ENCODE measurements at regions not wholly inside any gene's neighbourhood (a gene's known extent, or its start where the extent isn't known, plus 50 kb on each side); places are given as distances from the start of the nearest gene placed in this dataset.

GRCh38 chr13:64937302-64937701 is 2292.8 kb downstream of the PCDH9 start:
- no peak for DNase-seq

GRCh38 chr13:64936879-64937278 is 2293.3 kb downstream of the PCDH9 start:
- no peak for DNase-seq

- no peak for DNase-seq
Measured at GRCh38 chr13:64935441-64935840, 2294.7 kb downstream of the PCDH9 start.

GRCh38 chr13:64934569-64935362 is 2295.4 kb downstream of the PCDH9 start:
- DNase-seq = no peak

- DNase-seq = no peak
Measured at GRCh38 chr13:64930636-64931035, 2299.5 kb downstream of the PCDH9 start.

GRCh38 chr13:64928696-64929499 is 2301.2 kb downstream of the PCDH9 start:
- no peak for DNase-seq

GRCh38 chr13:64925727-64926126 is 2304.4 kb downstream of the PCDH9 start:
- DNase-seq = no peak

- DNase-seq = no peak
Measured at GRCh38 chr13:64925284-64925683, 2304.9 kb downstream of the PCDH9 start.

- no peak for DNase-seq
Measured at GRCh38 chr13:64924401-64924800, 2305.7 kb downstream of the PCDH9 start.

- DNase-seq = no peak
Measured at GRCh38 chr13:64917566-64917965, 2312.6 kb downstream of the PCDH9 start.

- no peak for DNase-seq
Measured at GRCh38 chr13:64912141-64912540, 2318.0 kb downstream of the PCDH9 start.

- DNase-seq = no peak
Measured at GRCh38 chr13:64910096-64910495, 2320.0 kb downstream of the PCDH9 start.

- DNase-seq = no peak
Measured at GRCh38 chr13:64909184-64909583, 2321.0 kb downstream of the PCDH9 start.

- DNase-seq = no peak
Measured at GRCh38 chr13:64900039-64900438, 2330.1 kb downstream of the PCDH9 start.

- DNase-seq = no peak
Measured at GRCh38 chr13:64884976-64885375, 2345.2 kb downstream of the PCDH9 start.

GRCh38 chr13:64877176-64877575 is 2353.0 kb downstream of the PCDH9 start:
- no peak for DNase-seq

GRCh38 chr13:64871742-64872141 is 2358.4 kb downstream of the PCDH9 start:
- no peak for DNase-seq

GRCh38 chr13:64869539-64869938 is 2360.6 kb downstream of the PCDH9 start:
- DNase-seq = no peak

- no peak for DNase-seq
Measured at GRCh38 chr13:64867856-64868255, 2362.3 kb downstream of the PCDH9 start.

GRCh38 chr13:64866331-64866730 is 2363.8 kb downstream of the PCDH9 start:
- DNase-seq = no peak

- no peak for DNase-seq
Measured at GRCh38 chr13:64855506-64855905, 2374.6 kb downstream of the PCDH9 start.

GRCh38 chr13:64850017-64850416 is 2380.1 kb downstream of the PCDH9 start:
- no peak for DNase-seq

- DNase-seq = no peak
Measured at GRCh38 chr13:64849196-64849595, 2380.9 kb downstream of the PCDH9 start.

GRCh38 chr13:64847767-64848166 is 2382.4 kb downstream of the PCDH9 start:
- DNase-seq = no peak

Measured in activated CD8-positive, alpha-beta memory T cell treated with anti-CD3 and anti-CD28 coated beads, Interleukin-2, amount 50 U/mL, for 4 hours (primary cell).